Kidney epithelial cell (primary cell): ENCODE measurements at regions not wholly inside any gene's neighbourhood (a gene's known extent, or its start where the extent isn't known, plus 50 kb on each side); places are given as distances from the start of the nearest gene placed in this dataset.

Source experiments
- DNase-seq: peaks from one replicate; pipeline ENCODE4 v3.0.0-alpha.2; 2010; ENCODE audit warnings: low read depth
- H3K27me3 ChIP-seq: 2 replicates; pipeline ENCODE4 v1.6.0; 2011; ENCODE audit warnings: low read length; ENCODE audit not compliant: control insufficient read depth, insufficient read depth
- H3K36me3 ChIP-seq: 2 replicates; pipeline ENCODE4 v1.5.1; 2011; ENCODE audit warnings: low read length; ENCODE audit not compliant: control insufficient read depth, insufficient read depth
- H3K4me3 ChIP-seq: 2 replicates; pipeline ENCODE4 v1.5.1; 2011; ENCODE audit warnings: low read depth, mild to moderate bottlenecking, control low read depth, low read length
- TF ChIP-seq, protein P1 (sequence below): IDR thresholded peaks from 2 replicates; pipeline ENCODE4 v1.5.1; 2011; ENCODE audit warnings: mild to moderate bottlenecking, moderate library complexity, low read length, control low read depth, inconsistent platforms; ENCODE audit not compliant: insufficient read depth, poor library complexity, severe bottlenecking

- TF ChIP-seq, protein P1, sequence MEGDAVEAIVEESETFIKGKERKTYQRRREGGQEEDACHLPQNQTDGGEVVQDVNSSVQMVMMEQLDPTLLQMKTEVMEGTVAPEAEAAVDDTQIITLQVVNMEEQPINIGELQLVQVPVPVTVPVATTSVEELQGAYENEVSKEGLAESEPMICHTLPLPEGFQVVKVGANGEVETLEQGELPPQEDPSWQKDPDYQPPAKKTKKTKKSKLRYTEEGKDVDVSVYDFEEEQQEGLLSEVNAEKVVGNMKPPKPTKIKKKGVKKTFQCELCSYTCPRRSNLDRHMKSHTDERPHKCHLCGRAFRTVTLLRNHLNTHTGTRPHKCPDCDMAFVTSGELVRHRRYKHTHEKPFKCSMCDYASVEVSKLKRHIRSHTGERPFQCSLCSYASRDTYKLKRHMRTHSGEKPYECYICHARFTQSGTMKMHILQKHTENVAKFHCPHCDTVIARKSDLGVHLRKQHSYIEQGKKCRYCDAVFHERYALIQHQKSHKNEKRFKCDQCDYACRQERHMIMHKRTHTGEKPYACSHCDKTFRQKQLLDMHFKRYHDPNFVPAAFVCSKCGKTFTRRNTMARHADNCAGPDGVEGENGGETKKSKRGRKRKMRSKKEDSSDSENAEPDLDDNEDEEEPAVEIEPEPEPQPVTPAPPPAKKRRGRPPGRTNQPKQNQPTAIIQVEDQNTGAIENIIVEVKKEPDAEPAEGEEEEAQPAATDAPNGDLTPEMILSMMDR: no peak
- no peak for DNase-seq
- H3K36me3 ChIP-seq: no peaks in the 10 kb centered on the region
- no peak overlapping the region for H3K4me3 ChIP-seq
- no peaks in the 10 kb centered on the region for H3K27me3 ChIP-seq
Observed at GRCh38 chr6:138568997-138569396, 69.7 kb upstream of the NHSL1 start.

GRCh38 chr6:138569554-138569953 lies 70.3 kb upstream of the NHSL1 start:
- no peaks in the 10 kb centered on the region for H3K27me3 ChIP-seq
- no peaks in the 10 kb centered on the region for H3K36me3 ChIP-seq
- TF ChIP-seq, protein P1: no peak
- no peak for DNase-seq
- no peak overlapping the region for H3K4me3 ChIP-seq

DNA sequence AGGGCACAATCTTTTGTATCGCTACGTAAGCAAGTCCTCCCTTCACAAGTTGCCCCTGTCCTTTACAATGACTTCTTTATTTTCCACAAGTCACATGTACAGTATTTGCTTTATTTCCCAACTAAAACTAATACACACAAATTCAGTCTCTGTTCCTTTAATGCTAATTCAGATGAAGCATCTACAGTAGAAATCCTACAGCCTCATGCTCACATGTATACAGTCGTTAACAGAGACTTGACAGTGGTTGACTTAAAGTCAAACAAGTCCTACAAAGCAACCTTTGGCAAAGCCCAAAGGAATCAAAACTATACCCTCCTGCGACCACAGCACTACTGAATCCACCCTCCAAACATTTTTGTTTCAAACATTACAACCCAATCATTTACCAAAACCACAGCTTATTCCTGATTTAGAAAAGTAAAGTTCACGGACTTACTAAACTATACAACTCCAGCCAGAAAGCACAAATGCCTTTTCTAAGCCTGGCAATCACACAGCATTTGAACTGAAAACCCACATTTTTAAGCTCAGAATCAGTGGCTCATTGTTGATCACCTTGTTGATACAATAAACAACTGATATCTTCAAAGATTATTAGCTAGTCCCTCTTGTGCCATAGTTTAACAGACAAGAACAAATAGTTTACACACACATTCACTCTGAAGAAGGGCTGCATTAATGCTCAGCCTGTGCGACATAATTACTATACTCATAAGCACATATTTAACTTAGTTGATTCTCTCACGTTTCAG lies 70.9 kb upstream of the NHSL1 start:
- H3K4me3 ChIP-seq: no peak overlapping the region
- H3K36me3 ChIP-seq: no peaks in the 10 kb centered on the region
- DNase-seq: no peak
- H3K27me3 ChIP-seq: no peaks in the 10 kb centered on the region
- TF ChIP-seq, protein P1: no peak

GRCh38 chr6:138570725-138571029 lies 71.4 kb upstream of the NHSL1 start:
- TF ChIP-seq, protein P1: no peak
- no peaks in the 10 kb centered on the region for H3K36me3 ChIP-seq
- no peak overlapping the region for H3K4me3 ChIP-seq
- H3K27me3 ChIP-seq: no peaks in the 10 kb centered on the region
- no peak for DNase-seq

DNA sequence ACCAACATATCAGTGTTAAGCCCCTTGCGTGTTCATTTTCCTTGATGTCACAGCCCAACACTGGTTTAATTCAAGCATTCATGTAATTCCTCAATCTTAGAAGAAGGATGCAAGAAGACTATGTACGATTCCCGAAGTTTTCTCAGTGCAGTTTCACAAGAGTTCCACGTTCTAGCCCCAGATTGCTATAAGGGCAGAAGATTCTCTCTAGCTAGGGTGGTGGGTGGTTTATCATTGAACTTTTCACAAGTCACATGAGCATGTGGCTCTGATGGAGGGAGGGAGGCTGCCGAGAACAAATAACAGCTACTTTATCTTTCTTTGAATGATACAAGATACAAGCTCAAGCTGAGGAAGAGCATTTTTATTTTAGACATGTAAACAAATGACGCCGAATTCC lies 71.9 kb upstream of the NHSL1 start:
- no peak overlapping the region for H3K4me3 ChIP-seq

DNA sequence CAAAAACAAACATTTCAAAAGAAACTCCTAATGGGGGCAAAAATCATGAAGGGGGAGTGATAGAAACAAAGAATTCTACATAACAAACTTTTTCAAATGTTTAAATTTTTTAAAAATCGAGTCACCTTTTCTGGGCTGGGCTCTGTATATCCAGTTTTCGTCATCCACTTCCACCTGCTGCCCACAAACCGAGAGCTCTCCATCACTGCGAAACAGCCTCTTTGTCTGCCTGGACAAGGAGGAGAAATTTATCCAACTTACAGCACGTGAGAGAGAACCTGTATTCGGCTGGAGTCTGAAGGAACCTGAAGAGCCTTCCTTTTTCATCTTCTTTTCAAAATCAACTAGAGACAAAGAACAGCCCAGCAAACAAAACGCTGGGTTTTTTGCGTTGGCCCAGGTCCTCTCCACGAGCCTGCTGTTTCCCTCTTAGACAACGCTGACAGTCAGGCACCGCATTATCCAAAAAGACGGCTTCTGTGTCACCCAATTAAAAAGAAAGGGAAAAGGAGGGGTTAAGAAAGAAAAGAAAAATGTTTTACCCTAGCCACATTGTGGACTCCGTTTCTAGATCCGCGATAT lies 72.4 kb upstream of the NHSL1 start:
- Histone ChIP-seq H3K36me3 (no peaks in the 10 kb centered on the region), H3K27me3 (no peaks in the 10 kb centered on the region), H3K4me3 (peak overlapping the region; percentile 35)
- TF ChIP-seq, protein P1: no peak
- DNase-seq: no peak

More for the DNA sequence above, 71.9 kb upstream of the NHSL1 start:
- Histone ChIP-seq H3K36me3 (no peaks in the 10 kb centered on the region), H3K27me3 (no peaks in the 10 kb centered on the region)
- TF ChIP-seq, protein P1: no peak
- DNase-seq: no peak
